K562 (cell line): ENCODE measurements at regions not wholly inside any gene's neighbourhood (a gene's known extent, or its start where the extent isn't known, plus 50 kb on each side); places are given as distances from the start of the nearest gene placed in this dataset.

Source experiments
- CBX2 ChIP-seq: fragments of 200-600 bp; sonication (generic); IDR thresholded peaks from one replicate; pipeline ENCODE4 v1.6.1; 2012; ENCODE audit warnings: mild to moderate bottlenecking, low read length, inconsistent platforms; ENCODE audit not compliant: insufficient read depth, poor library complexity, severe bottlenecking
- ETS2 ChIP-seq: IDR thresholded peaks from 2 replicates; pipeline ENCODE4 v1.6.1; 2016; ENCODE audit warnings: borderline replicate concordance, missing genetic modification characterization, mild to moderate bottlenecking, moderate library complexity, missing compliant biosample characterization; ENCODE audit not compliant: poor library complexity, severe bottlenecking
- FOXK1 ChIP-seq: sonication (generic); formaldehyde crosslinking; IDR thresholded peaks from 2 replicates; pipeline ENCODE4 v1.8.0; 2022; ENCODE audit warnings: missing genetic modification reagents, mild to moderate bottlenecking, borderline replicate concordance
- FOXK2 ChIP-seq, 2 experiments: fragments of 450-650 bp; IDR thresholded peaks in 1 of 2; conservative IDR thresholded peaks in 1 of 2; 2 replicates each; pipeline ENCODE4 v1.6.1; 2016; ENCODE audit warnings: low read depth in 2 of 2, mild to moderate bottlenecking in 1 of 2
- MYC ChIP-seq, 2 experiments: fragments of 250-450 bp in 1 of 2; sonication (Bioruptor Pico) in 1 of 2; IDR thresholded peaks; 2 replicates each; pipeline versions ENCODE4 v1.5.1 to v1.6.1; 2012 to 2021; ENCODE audit warnings: low read depth in 2 of 2, borderline replicate concordance in 1 of 2, improper control_type of control experiment in 1 of 2, low read length in 1 of 2, mild to moderate bottlenecking in 1 of 2, moderate library complexity in 1 of 2
- NRF1 ChIP-seq, 2 experiments: fragments of 450-650 bp; IDR thresholded peaks in 1 of 2; conservative IDR thresholded peaks in 1 of 2; 2 replicates each; pipeline ENCODE4 v1.6.1; 2014; ENCODE audit warnings: mild to moderate bottlenecking in 2 of 2
- POLR2AphosphoS2 ChIP-seq: IDR thresholded peaks from 2 replicates; pipeline ENCODE4 v1.6.1; 2012; ENCODE audit warnings: low read length, improper control_type of control experiment
- TF ChIP-seq, protein P1 (sequence below), 2 experiments: fragments of 450-650 bp in 1 of 2; sonication (generic) in 1 of 2; formaldehyde crosslinking in 1 of 2; IDR thresholded peaks; 2 replicates each; pipeline versions ENCODE4 v1.7.1 to v1.9.0; 2016 to 2022; ENCODE audit warnings: inconsistent platforms in 1 of 2, mild to moderate bottlenecking in 1 of 2, missing genetic modification reagents in 1 of 2
- TF ChIP-seq, protein P2 (sequence below): fragments of 450-650 bp; conservative IDR thresholded peaks from 2 replicates; pipeline ENCODE4 v1.6.1; 2016; ENCODE audit warnings: missing genetic modification characterization, low read depth, mild to moderate bottlenecking, missing compliant biosample characterization, moderate library complexity
- TF ChIP-seq, protein P3 (sequence below), 2 experiments: IDR thresholded peaks in 1 of 2; conservative IDR thresholded peaks in 1 of 2; 2 replicates each; pipeline ENCODE4 v1.6.1; 2016; ENCODE audit warnings: low read depth in 2 of 2, mild to moderate bottlenecking in 1 of 2, missing compliant biosample characterization in 1 of 2, missing genetic modification characterization in 1 of 2, moderate library complexity in 1 of 2

DNA sequence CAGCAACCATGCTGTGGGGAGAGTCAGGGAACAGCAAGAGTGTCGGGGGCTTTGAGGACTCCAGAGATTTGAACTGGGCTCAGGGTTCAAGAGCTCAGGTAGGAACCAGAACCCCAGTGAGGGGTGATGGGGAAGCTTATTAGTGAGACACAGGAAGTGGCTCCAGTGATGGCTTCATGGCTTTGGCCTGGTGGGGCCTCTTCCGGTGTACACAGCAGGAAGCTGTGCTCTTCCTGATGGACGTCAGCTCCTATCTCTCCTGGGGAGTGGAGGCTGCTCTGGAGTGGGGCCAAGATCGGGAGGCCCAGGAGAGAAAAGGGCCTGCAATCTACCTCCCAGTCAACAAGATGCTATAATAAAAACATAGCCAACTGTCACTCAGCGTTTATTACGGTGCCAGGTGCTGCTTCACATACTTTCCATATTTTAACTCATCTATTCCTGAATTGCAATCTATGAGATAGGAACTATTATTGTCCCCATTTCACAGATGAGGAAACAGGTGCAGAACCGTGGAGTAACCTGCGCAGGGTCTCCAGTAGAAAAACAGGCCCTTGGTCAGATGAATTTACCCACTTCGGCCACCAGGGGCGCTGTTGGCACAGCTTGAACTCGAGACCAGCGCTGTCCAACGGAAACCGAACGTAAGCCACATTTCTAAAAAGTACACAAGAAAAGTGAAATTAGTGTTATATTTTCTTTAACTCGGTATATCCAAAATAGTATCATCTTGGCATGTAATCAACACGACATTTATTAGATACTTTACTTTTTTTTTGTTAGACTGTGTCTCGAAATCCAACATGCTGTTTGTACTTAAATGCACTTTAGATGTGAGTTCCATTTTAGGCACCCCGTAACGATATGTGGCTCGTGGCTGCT lies 63.6 kb upstream of the DLK1 start (continued):
- TF ChIP-seq, protein P1, sequence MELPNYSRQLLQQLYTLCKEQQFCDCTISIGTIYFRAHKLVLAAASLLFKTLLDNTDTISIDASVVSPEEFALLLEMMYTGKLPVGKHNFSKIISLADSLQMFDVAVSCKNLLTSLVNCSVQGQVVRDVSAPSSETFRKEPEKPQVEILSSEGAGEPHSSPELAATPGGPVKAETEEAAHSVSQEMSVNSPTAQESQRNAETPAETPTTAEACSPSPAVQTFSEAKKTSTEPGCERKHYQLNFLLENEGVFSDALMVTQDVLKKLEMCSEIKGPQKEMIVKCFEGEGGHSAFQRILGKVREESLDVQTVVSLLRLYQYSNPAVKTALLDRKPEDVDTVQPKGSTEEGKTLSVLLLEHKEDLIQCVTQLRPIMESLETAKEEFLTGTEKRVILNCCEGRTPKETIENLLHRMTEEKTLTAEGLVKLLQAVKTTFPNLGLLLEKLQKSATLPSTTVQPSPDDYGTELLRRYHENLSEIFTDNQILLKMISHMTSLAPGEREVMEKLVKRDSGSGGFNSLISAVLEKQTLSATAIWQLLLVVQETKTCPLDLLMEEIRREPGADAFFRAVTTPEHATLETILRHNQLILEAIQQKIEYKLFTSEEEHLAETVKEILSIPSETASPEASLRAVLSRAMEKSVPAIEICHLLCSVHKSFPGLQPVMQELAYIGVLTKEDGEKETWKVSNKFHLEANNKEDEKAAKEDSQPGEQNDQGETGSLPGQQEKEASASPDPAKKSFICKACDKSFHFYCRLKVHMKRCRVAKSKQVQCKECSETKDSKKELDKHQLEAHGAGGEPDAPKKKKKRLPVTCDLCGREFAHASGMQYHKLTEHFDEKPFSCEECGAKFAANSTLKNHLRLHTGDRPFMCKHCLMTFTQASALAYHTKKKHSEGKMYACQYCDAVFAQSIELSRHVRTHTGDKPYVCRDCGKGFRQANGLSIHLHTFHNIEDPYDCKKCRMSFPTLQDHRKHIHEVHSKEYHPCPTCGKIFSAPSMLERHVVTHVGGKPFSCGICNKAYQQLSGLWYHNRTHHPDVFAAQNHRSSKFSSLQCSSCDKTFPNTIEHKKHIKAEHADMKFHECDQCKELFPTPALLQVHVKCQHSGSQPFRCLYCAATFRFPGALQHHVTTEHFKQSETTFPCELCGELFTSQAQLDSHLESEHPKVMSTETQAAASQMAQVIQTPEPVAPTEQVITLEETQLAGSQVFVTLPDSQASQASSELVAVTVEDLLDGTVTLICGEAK (IDR thresholded peaks at IDR 0.05): peak; percentile 92
- TF ChIP-seq, protein P1 (CRISPR knock-in tag; IDR thresholded peaks at IDR 0.05): no peak
- TF ChIP-seq MYC (IDR thresholded peaks at IDR 0.05; ENCODE audit: low read depth, low read length): no peak; the same call in 1 of the 2 replicates
- no peak for TF ChIP-seq MYC (CRISPR knock-in tag; IDR thresholded peaks at IDR 0.05; ENCODE audit: borderline replicate concordance, low read depth)
- peak; percentile 17 to 40; a peak in 2 of 4 replicates for TF ChIP-seq FOXK2 (conservative IDR thresholded peaks at IDR 0.05 in 1 of 2, IDR thresholded peaks at IDR 0.05 in 1 of 2; ENCODE audit: low read depth in 2 of 2)
- TF ChIP-seq CBX2: no peak
- no peak for TF ChIP-seq ETS2 (tag)
- TF ChIP-seq FOXK1 (CRISPR knock-in tag): no peak
- peak; percentile 78 to 81 for TF ChIP-seq NRF1 (conservative IDR thresholded peaks at IDR 0.05 in 1 of 2, IDR thresholded peaks at IDR 0.05 in 1 of 2)
- TF ChIP-seq, protein P2, sequence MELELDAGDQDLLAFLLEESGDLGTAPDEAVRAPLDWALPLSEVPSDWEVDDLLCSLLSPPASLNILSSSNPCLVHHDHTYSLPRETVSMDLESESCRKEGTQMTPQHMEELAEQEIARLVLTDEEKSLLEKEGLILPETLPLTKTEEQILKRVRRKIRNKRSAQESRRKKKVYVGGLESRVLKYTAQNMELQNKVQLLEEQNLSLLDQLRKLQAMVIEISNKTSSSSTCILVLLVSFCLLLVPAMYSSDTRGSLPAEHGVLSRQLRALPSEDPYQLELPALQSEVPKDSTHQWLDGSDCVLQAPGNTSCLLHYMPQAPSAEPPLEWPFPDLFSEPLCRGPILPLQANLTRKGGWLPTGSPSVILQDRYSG (tag): no peak
- TF ChIP-seq, protein P3, sequence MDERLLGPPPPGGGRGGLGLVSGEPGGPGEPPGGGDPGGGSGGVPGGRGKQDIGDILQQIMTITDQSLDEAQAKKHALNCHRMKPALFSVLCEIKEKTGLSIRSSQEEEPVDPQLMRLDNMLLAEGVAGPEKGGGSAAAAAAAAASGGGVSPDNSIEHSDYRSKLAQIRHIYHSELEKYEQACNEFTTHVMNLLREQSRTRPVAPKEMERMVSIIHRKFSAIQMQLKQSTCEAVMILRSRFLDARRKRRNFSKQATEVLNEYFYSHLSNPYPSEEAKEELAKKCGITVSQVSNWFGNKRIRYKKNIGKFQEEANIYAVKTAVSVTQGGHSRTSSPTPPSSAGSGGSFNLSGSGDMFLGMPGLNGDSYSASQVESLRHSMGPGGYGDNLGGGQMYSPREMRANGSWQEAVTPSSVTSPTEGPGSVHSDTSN (CRISPR knock-in tag; IDR thresholded peaks at IDR 0.05; ENCODE audit: low read depth): no peak
- TF ChIP-seq, protein P3 (tag; conservative IDR thresholded peaks at IDR 0.05; ENCODE audit: low read depth): no peak
- TF ChIP-seq POLR2AphosphoS2: no peak
